Fibroblast of upper back skin (primary cell): ENCODE measurements at regions not wholly inside any gene's neighbourhood (a gene's known extent, or its start where the extent isn't known, plus 50 kb on each side); places are given as distances from the start of the nearest gene placed in this dataset.

Source experiments
- DNase-seq: peaks from one replicate; pipeline ENCODE4 v3.0.0-alpha.2; 2013

DNA sequence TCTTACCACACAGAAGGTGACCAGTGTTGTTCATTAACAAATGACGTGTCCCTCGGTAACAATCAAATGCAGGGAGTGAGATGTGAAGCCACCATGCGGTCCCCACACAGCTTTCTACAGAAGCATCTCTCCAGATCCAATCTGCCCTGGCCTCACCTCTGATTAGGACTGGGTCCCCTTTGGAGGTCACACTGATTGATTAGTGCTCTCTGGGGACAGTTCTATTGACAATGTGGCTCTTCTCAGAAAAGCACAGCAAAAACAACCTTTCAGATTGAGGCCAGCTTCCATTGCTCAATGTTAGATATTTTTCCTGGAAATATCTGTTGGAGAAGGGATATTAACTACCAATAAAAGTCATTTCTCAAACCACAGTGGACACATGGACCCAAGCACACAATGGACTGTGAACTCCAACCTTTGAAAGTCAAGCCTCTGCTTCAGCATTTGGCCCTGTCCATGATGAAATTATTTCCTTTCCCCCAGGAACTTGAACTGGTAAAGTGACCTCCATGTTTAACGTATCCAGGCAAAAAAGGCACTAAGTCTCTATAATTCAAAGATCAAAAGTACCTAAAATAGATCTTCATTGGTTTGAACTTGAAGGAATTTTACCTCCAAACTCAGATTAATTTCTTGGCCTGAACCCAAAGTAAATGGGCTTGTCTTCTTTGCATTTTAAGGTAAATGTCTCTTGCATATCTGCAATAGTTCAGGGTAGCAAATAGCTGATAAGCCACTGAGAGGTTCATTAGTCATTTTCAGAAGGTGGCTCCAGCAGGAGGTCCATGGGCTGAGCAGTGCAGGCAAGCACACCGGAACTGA, 118.5 kb downstream of the FOXA2 start:
- DNase-seq: no peak

GRCh38 chr20:22464312-22465003, 119.9 kb downstream of the FOXA2 start:
- no peak for DNase-seq

GRCh38 chr20:22462975-22463914, 121.1 kb downstream of the FOXA2 start:
- no peak for DNase-seq

- no peak for DNase-seq
Observed at GRCh38 chr20:22460803-22461202, 123.6 kb downstream of the FOXA2 start.

DNA sequence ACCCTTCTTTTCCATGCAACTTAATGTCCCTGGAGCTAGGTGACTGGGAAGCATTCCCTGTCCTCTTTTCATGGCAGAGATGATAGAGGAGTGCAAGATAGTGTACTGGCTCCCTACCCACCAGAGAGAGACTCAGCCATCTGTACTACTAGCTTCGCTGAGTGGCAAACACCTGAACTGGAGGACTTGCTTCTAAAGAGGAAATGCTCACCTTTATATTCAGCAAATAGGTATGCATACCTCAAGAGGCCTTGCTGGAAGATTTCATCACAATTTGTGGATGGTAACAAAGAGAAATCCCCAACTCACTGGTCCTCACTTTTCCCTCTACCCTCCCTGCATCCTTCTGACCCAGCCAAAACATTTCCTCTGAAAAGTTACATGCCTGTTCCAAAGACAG, 124.1 kb downstream of the FOXA2 start:
- no peak for DNase-seq

DNA sequence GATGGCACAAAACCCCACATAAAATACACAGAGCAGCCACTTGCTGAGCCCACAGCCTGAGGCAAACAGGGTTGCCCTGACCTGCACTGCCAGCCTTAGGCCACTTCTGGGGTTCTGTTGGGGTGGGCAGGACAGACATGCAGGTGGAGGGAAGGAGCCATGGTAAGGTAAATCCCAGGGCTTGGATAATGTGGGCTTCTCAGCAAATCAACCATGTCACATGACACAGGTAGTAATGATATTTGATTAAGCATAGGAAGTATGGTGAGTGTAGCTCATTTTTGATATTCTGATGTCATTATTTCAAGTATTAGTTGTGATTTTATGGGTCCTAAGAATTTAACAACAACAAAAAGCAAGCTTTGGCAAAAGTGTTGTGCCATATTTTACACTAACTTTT, 124.6 kb downstream of the FOXA2 start:
- DNase-seq: no peak

- DNase-seq: no peak
Observed at GRCh38 chr20:22456109-22456508, 128.3 kb downstream of the FOXA2 start.

DNA sequence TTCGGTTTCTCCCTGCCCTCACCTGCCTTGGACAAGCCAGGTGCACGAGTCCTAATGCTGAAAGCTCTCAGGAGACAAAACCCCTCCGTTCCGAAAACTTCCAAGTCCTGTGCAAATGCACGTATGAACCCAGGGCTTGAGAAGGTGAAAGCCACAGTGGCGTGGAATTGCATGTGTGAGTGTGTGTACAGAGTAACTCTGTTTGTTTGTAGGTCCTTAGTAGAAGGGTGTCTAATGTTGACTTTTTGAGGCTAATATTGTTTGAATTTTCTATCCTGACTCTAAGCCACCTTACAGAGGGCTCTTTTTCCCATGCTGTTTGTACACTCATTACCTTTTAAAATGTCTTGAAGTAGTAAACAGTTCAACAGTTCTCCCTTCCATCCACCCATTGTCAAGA, 129.1 kb downstream of the FOXA2 start:
- DNase-seq: no peak

DNA sequence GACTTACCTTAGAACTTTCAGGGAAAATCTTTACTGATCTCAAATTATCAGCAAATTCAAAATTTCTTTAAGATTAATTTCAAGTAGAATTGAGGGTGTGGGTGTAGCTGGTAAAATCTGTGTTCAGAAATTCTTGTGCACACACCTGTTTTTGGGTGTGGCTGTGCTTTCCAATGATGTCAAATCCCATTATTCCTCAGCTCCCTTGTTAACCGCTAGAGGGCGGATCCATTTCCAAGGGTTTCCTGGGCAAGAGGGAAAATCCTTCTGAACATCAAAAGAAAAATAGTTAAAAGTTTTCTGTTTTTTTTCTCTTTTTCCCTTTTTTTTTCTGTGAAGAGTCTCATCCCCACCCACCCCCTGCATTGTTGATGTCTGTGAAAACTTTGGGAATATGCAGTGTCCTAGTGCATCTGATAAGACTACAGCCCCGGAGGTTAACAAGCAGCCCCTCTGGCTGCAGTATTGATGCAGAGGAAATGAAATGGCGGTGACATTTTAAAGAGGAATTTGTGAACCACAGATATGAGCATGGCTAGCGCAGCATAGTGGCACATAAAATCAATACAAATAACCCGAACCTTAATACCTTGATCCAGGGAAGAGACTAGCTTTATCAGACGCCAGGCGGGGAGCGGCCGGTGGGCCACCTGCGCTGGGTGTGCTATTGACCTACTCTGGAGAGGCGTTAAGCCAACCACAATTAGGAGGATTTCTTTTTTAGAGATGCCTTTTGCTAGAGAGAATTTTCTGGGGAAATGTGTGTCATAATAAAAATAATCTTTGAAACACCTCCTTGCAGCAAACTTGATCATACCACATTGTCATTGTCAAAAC, 130.9 kb downstream of the FOXA2 start:
- peak; percentile 11 for DNase-seq

GRCh38 chr20:22452442-22453011, 131.8 kb downstream of the FOXA2 start:
- DNase-seq: no peak

DNA sequence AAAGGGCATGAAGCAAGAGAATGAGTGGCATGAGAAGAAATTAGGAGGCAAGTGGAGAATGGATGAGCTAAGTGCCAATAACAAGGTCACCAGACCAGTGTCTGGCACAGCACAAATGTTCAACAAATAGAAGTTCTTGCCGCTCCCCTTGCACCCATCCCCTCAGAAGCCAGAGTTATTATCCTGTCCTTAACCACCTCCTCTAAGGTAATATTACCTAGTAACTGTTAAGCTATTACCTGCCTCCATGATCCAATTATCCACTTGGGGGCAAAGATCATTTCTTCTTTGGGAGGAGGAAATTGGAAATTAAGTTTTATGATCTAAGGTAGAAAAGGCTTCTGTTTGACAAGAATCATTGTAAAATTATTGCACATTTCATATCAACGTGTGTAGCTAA, 133.8 kb downstream of the FOXA2 start:
- DNase-seq: no peak

DNA sequence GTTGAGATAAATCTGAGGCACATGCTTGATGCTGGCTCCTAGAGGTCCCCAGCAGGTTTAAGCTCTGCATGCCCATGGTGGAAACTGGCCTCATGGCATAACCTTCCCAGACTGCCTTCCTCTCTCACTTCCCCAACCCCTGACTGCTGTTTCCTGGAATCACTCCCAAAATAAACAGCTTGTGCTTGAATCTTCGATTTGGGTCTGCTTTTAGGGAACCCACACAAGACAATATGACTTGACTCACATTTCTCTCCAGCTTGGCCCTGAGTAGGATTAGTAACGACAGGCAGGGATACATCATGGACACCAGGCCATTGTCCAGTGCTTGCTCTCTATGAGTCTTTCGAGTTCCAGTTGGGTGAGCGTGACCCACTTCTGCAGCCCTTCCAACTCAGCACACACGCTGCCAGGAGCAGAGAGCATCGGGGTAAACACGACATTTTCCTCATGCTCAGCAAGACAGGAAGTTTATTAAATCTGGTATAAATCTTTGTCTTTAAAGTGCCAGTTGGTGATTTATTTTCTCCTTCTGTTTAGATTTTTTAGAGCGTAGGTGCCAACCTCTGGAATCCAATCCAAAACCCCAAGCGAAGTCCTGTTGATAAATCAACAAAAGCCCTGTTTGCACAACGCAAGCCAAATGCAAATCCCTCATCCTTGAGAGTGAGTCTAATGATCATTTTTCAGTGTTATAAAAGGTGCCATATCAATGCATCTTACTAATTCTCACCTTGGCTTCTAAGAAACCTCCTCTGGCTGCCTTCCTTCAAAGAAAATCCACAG, 135.0 kb downstream of the FOXA2 start:
- no peak for DNase-seq

- no peak for DNase-seq
Observed at GRCh38 chr20:22447447-22447778, 137.0 kb downstream of the FOXA2 start.

DNA sequence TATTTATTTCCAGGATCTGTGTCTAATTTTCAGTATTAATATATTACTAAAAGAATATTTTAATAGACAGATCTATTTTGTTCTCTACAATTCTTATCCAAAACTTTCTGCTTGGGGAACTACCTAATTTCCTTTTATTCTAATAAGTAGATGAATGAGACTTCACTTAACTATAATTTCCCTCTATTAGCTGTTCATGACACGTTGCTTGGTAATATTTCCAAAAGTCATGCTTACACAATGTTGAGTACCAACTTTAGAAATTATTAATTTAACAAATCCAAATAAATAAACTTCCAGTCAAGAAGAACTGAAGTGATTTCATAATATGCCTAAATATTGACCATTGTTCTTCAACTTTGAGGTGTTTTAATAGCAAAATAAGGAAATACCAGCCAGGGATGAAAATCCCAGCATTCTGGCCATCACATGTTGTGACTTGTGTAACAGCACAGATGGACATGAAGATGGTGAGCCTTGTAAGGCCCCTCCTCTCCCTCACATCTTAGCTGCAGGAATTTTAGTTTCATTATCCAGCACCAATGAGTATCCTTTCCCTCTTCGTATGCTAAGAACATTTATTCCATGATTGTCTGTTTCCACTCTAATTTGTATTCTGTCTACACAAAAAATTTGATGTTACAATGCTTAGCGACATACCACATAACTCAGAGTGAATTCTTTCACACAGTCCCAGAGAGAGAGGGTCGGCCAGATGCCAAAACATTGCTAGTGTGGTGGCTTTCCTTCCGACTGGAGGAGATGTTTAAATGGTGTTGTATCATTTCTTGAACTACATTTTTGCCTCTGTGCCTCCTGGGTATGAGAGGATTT, 137.5 kb downstream of the FOXA2 start:
- DNase-seq: peak; percentile 22

DNA sequence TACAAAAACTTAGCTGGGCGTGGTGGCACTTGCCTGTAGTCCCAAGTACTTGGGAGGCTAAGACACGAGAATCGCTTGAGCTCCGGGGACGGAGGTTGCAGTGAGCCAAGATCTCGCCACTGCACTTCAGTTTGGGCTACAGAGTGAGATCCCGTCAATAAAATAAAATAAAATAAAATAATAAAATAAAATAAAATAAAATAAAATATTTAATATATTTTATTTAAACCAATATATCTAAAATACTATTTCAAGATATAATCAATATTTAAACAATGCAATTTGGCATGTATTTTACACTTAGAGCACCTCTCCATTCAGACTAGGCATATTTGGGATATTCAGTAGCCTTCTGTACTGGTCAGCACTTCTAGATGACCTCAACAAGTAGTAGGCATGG, 142.1 kb downstream of the FOXA2 start:
- no peak for DNase-seq

- no peak for DNase-seq
Observed at GRCh38 chr20:22438926-22439325, 145.4 kb downstream of the FOXA2 start.

- no peak for DNase-seq
Observed at GRCh38 chr20:22438346-22438745, 146.0 kb downstream of the FOXA2 start.

- no peak for DNase-seq
Observed at GRCh38 chr20:22437354-22437753, 147.0 kb downstream of the FOXA2 start.

- no peak for DNase-seq
Observed at GRCh38 chr20:22431419-22431818, 153.0 kb downstream of the FOXA2 start.

- DNase-seq: no peak
Observed at GRCh38 chr20:22430746-22431168, 153.6 kb downstream of the FOXA2 start.
